ENCODE measurements at regions not wholly inside any gene's neighbourhood (a gene's known extent, or its start where the extent isn't known, plus 50 kb on each side); places are given as distances from the start of the nearest gene placed in this dataset.

- WGBS, result 98% methylated on average over 5 of the region's 5 CpGs
- DNase-seq (ENCODE audit: extremely low spot score), result no peak
- intact Hi-C loops (cut with DNase I), result loop anchor here (5.0 kb wide), 1 partner anchor 53 kb away; no protein-coding TSS in a partner anchor
- H3K4me3 ChIP-seq, result no peak overlapping the region
- no peaks in the 10 kb centered on the region for H3K27me3 ChIP-seq
- H3K4me1 ChIP-seq, result no peaks in the 10 kb centered on the region
- H3K27ac ChIP-seq (replicated peaks in 1 of 4), result no peak overlapping the region
- no peaks in the 10 kb centered on the region for H3K36me3 ChIP-seq
- TF ChIP-seq POLR2A (IDR thresholded peaks at IDR 0.05; ENCODE audit: low read depth), result no peak
- TF ChIP-seq EP300 (IDR thresholded peaks at IDR 0.05), result no peak
- no peak for TF ChIP-seq POLR2AphosphoS5 (IDR thresholded peaks at IDR 0.05)
- TF ChIP-seq CTCF (IDR thresholded peaks at IDR 0.05), result no peak
- H3K9me3 ChIP-seq, result no peaks in the 10 kb centered on the region
Measured at GRCh38 chr15:31255176-31255510, 71.5 kb upstream of the KLF13 start.

GRCh38 chr15:31255732-31256377 is 70.8 kb upstream of the KLF13 start:
- no peaks in the 10 kb centered on the region for H3K27me3 ChIP-seq
- WGBS, result 81% methylated on average over 9 of the region's 9 CpGs
- H3K4me1 ChIP-seq, result no peaks in the 10 kb centered on the region
- H3K9me3 ChIP-seq, result no peaks in the 10 kb centered on the region
- no peak overlapping the region for H3K4me3 ChIP-seq
- TF ChIP-seq EP300 (IDR thresholded peaks at IDR 0.05) (no peak), POLR2AphosphoS5 (IDR thresholded peaks at IDR 0.05) (no peak), CTCF (IDR thresholded peaks at IDR 0.05) (no peak), POLR2A (IDR thresholded peaks at IDR 0.05; ENCODE audit: low read depth) (no peak)
- no peak overlapping the region for H3K27ac ChIP-seq (replicated peaks in 1 of 4)
- no peak for DNase-seq (ENCODE audit: extremely low spot score)
- intact Hi-C loops (cut with DNase I), result loop anchor here (5.0 kb wide), 1 partner anchor 54 kb away; no protein-coding TSS in a partner anchor
- H3K36me3 ChIP-seq, result no peaks in the 10 kb centered on the region

GRCh38 chr15:31256378-31257265 is 70.0 kb upstream of the KLF13 start:
- Histone ChIP-seq H3K4me3 (no peak overlapping the region), H3K4me1 (no peaks in the 10 kb centered on the region), H3K36me3 (no peaks in the 10 kb centered on the region), H3K27ac (replicated peaks in 1 of 4) (no peak overlapping the region), H3K9me3 (no peaks in the 10 kb centered on the region), H3K27me3 (no peaks in the 10 kb centered on the region)
- no peak for DNase-seq (ENCODE audit: extremely low spot score)
- TF ChIP-seq POLR2A (IDR thresholded peaks at IDR 0.05; ENCODE audit: low read depth), result no peak
- TF ChIP-seq EP300 (IDR thresholded peaks at IDR 0.05), result no peak
- no peak for TF ChIP-seq CTCF (IDR thresholded peaks at IDR 0.05)
- intact Hi-C loops (cut with DNase I), result loop anchor here (5.0 kb wide), 1 partner anchor 54 kb away; no protein-coding TSS in a partner anchor
- WGBS, result 89% methylated on average over 9 of the region's 11 CpGs

- Histone ChIP-seq H3K4me1 (no peaks in the 10 kb centered on the region), H3K36me3 (no peaks in the 10 kb centered on the region), H3K27me3 (no peaks in the 10 kb centered on the region), H3K27ac (replicated peaks in 1 of 4) (no peak overlapping the region), H3K4me3 (no peak overlapping the region), H3K9me3 (no peaks in the 10 kb centered on the region)
- TF ChIP-seq CTCF (IDR thresholded peaks at IDR 0.05), result no peak
- TF ChIP-seq EP300 (IDR thresholded peaks at IDR 0.05), result no peak
- no peak for TF ChIP-seq POLR2A (IDR thresholded peaks at IDR 0.05; ENCODE audit: low read depth)
- TF ChIP-seq POLR2AphosphoS5 (IDR thresholded peaks at IDR 0.05), result no peak
- no peak for DNase-seq (ENCODE audit: extremely low spot score)
- 65% methylated on average over 1 of the region's 1 CpG for WGBS
- intact Hi-C loops (cut with DNase I), result loop anchor here (5.0 kb wide), 1 partner anchor 55 kb away; no protein-coding TSS in a partner anchor
Measured at GRCh38 chr15:31257286-31257685, 69.3 kb upstream of the KLF13 start.
